Calu3 (cell line): ENCODE measurements at regions not wholly inside any gene's neighbourhood (a gene's known extent, or its start where the extent isn't known, plus 50 kb on each side); places are given as distances from the start of the nearest gene placed in this dataset.

Experiments
- BruUV-seq: library from RNA; stranded (reverse); fragments of 400-500 nt; replicated peaks from 2 replicates; lab custom pipeline; 2021; lab: Mats Ljungman, UMichigan
- CTCF ChIA-PET: fragments of 300-600 bp; sonication (Branson Sonifier 250); formaldehyde crosslinking; loops from one replicate; lab custom pipeline; 2022; ENCODE audit warnings: antibody characterized with exemption; lab: Charles Lee
- DNase-seq: peaks from one replicate; pipeline ENCODE4 v3.0.0; 2022
- H3K27ac Mint-ChIP-seq: one replicate; pipeline ENCODE4 v1.8.0; 2022; ENCODE audit warnings: mixed read lengths; ENCODE audit not compliant: unreplicated experiment
- H3K27me3 Mint-ChIP-seq: one replicate; pipeline ENCODE4 v1.8.0; 2022; ENCODE audit warnings: mixed read lengths; ENCODE audit not compliant: unreplicated experiment
- H3K36me3 Mint-ChIP-seq: one replicate; pipeline ENCODE4 v1.8.0; 2022; ENCODE audit warnings: mild to moderate bottlenecking, moderate library complexity, mixed read lengths; ENCODE audit not compliant: insufficient read depth, unreplicated experiment
- H3K4me1 Mint-ChIP-seq: one replicate; pipeline ENCODE4 v1.8.0; 2022; ENCODE audit warnings: mild to moderate bottlenecking, low read depth, mixed read lengths; ENCODE audit not compliant: unreplicated experiment
- H3K4me3 Mint-ChIP-seq: one replicate; pipeline ENCODE4 v1.8.0; 2022; ENCODE audit warnings: mild to moderate bottlenecking, low read depth, moderate library complexity, mixed read lengths; ENCODE audit not compliant: unreplicated experiment
- H3K9me3 Mint-ChIP-seq: one replicate; pipeline ENCODE4 v1.8.0; 2022; ENCODE audit warnings: low read depth, mixed read lengths; ENCODE audit not compliant: unreplicated experiment
- CTCF ChIP-seq: fragments of 200-600 bp; IDR thresholded peaks from one replicate; pipeline ENCODE4 v1.8.0; 2022; ENCODE audit warnings: antibody characterized with exemption; ENCODE audit not compliant: unreplicated experiment
- intact Hi-C: fragments of 100-400 bp; cut with micrococcal nuclease; formaldehyde crosslinking; loops from one replicate; pipeline ENCODE4 v1.10.0; 2022; ENCODE audit not compliant: unreplicated experiment

DNA sequence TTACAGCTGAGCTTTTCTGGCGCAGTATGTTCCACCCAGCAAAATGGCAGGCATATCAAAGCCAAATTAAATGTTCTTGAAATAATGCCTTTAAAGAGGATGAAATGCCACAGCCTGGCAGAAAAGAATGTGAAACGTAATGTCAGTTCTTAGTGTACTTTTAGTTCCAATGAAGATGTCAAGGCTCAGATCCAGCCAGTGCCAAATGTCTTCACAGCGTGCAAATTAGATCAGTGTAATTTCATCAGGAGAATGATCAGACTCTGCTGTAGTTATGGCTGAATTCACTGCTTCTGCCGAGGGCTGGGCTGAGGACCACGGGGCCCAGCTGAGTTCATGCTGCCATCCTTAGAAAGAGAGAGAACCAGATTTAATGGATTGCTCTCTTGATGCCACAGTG, 78.7 kb upstream of the ITGA4 start:
- Mint-ChIP-seq H3K27ac (no peak overlapping the region), H3K4me1 (no peaks in the 10 kb centered on the region), H3K9me3 (no peaks in the 10 kb centered on the region), H3K27me3 (no peaks in the 10 kb centered on the region), H3K4me3 (no peak overlapping the region), H3K36me3 (no peaks in the 10 kb centered on the region)
- no peak for TF ChIP-seq CTCF
- CTCF ChIA-PET = no interaction called here
- intact Hi-C loops = no loop called here
- DNase-seq = no peak
- BruUV-seq = no TSS peak

DNA sequence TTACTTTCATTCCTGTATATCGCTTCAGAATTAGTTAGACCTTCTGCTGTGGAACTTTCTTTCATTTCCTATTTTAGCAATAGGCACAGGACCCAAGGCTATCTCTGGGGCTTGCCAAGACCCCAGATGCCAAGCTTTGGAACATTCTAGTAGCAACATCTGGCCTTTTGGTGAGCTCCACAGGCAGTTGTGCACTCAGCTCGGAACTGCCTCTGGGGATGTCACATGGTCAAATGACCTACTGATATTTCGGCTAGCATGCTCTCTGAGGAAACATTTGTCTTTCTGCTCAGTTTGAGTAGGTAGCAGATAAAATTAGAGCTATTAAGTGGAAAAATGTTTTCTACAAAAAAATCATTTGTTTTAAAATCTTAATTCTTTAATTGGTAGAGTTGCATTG, 76.6 kb upstream of the ITGA4 start:
- no TSS peak for BruUV-seq
- intact Hi-C loops = no loop called here
- CTCF ChIA-PET = interaction anchor here (0.5 kb wide), 1 partner anchor 103 kb away, joined by 3 read pairs; no protein-coding TSS in a partner anchor

DNA sequence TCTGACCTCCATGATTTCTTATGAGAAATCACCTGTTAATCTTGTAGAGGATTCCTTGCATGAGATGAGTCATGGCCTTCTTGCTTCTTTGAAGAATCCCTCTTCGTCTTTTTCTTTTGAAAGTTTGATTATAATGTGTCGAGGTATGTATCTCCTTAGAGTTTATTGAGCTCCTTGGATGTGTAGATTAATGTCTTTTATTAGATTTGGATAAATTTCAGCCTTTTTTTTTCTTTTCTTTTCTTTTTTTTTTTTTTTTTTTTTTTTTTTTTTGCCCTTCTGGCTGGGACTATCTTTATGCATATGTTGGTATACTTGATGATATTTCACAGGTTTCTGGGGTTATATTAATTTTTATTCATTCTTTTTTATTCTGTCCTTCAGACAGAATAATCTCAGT, 72.3 kb upstream of the ITGA4 start:
- Mint-ChIP-seq H3K4me1 (no peaks in the 10 kb centered on the region), H3K36me3 (no peaks in the 10 kb centered on the region), H3K27ac (no peak overlapping the region), H3K4me3 (no peak overlapping the region), H3K27me3 (no peaks in the 10 kb centered on the region), H3K9me3 (no peaks in the 10 kb centered on the region)
- intact Hi-C loops = no loop called here
- DNase-seq = no peak
- BruUV-seq = no TSS peak
- CTCF ChIA-PET = no interaction called here
- no peak for TF ChIP-seq CTCF

More for the DNA sequence above, 76.6 kb upstream of the ITGA4 start:
- H3K9me3 Mint-ChIP-seq = no peaks in the 10 kb centered on the region
- no peak for DNase-seq
- no peak for TF ChIP-seq CTCF
- no peaks in the 10 kb centered on the region for H3K36me3 Mint-ChIP-seq
- no peak overlapping the region for H3K4me3 Mint-ChIP-seq
- no peak overlapping the region for H3K27ac Mint-ChIP-seq
- H3K4me1 Mint-ChIP-seq = no peaks in the 10 kb centered on the region
- no peaks in the 10 kb centered on the region for H3K27me3 Mint-ChIP-seq

DNA sequence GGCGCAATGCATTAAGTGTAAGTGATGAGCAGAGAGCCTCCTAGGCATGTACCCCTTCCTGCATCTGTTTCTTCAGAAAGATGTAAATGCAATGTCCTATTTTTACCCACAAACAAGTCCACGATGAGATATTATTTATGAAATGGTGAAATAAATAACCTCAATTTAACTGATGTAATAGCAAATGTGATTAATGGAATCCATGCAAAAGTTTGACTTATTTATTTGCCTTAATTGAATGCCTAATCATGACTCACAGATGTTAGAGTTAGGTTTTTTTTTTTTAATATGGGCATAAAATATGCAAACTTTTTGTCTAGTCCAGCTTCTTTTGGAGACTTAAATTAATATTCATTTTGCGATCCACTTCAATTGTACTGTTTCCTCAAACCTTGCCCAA, 67.7 kb upstream of the ITGA4 start:
- no peak for TF ChIP-seq CTCF
- CTCF ChIA-PET = no interaction called here
- Mint-ChIP-seq H3K36me3 (no peaks in the 10 kb centered on the region), H3K27ac (no peak overlapping the region), H3K4me3 (no peak overlapping the region), H3K9me3 (no peaks in the 10 kb centered on the region), H3K27me3 (no peaks in the 10 kb centered on the region), H3K4me1 (peaks cover 9% of the 10 kb centered on the region)
- BruUV-seq = no TSS peak
- no peak for DNase-seq
- intact Hi-C loops = no loop called here
